GM19025 (cell line): ENCODE measurements at regions not wholly inside any gene's neighbourhood (a gene's known extent, or its start where the extent isn't known, plus 50 kb on each side); places are given as distances from the start of the nearest gene placed in this dataset.

Source experiments
- ATAC-seq: cut with Tn5 transposase; IDR thresholded peaks from one replicate; pipeline ENCODE4 v1.9.1; 2021; ENCODE audit warnings: mild to moderate bottlenecking, low read depth, moderate library complexity; ENCODE audit not compliant: unreplicated experiment

- ATAC-seq = no peak
Measured at GRCh38 chr7:130941322-130942210, 207.6 kb upstream of the KLF14 start.

- ATAC-seq = no peak
Measured at GRCh38 chr7:130942211-130942964, 208.4 kb upstream of the KLF14 start.

GRCh38 chr7:130943336-130943901 lies 209.4 kb upstream of the KLF14 start:
- ATAC-seq = no peak

GRCh38 chr7:130943981-130944380 lies 210.0 kb upstream of the KLF14 start:
- no peak for ATAC-seq

GRCh38 chr7:130944997-130945396 lies 211.0 kb upstream of the KLF14 start:
- ATAC-seq = no peak

- peak; percentile 51 for ATAC-seq
Measured at GRCh38 chr7:130945411-130945811, 211.4 kb upstream of the KLF14 start.

GRCh38 chr7:130946114-130946513 lies 212.1 kb upstream of the KLF14 start:
- no peak for ATAC-seq

GRCh38 chr7:130947792-130948580 lies 214.0 kb upstream of the KLF14 start:
- ATAC-seq = no peak

- ATAC-seq = no peak
Measured at GRCh38 chr7:130948822-130949221, 214.8 kb upstream of the KLF14 start.

- no peak for ATAC-seq
Measured at GRCh38 chr7:130949550-130949949, 215.5 kb upstream of the KLF14 start.

- ATAC-seq = no peak
Measured at GRCh38 chr7:130950054-130950453, 216.0 kb upstream of the KLF14 start.

- no peak for ATAC-seq
Measured at GRCh38 chr7:130950741-130951140, 216.7 kb upstream of the KLF14 start.

- no peak for ATAC-seq
Measured at GRCh38 chr7:130951303-130951975, 217.4 kb upstream of the KLF14 start.

GRCh38 chr7:130951976-130952876 lies 218.2 kb upstream of the KLF14 start:
- no peak for ATAC-seq

- no peak for ATAC-seq
Measured at GRCh38 chr7:130953196-130953595, 219.2 kb upstream of the KLF14 start.

- ATAC-seq = no peak
Measured at GRCh38 chr7:130954918-130955564, 221.0 kb upstream of the KLF14 start.

- ATAC-seq = no peak
Measured at GRCh38 chr7:130955565-130955919, 221.5 kb upstream of the KLF14 start.

- ATAC-seq = no peak
Measured at GRCh38 chr7:130956417-130957136, 222.6 kb upstream of the KLF14 start.
